NCI-H2029 (cell line): ENCODE measurements at regions not wholly inside any gene's neighbourhood (a gene's known extent, or its start where the extent isn't known, plus 50 kb on each side); places are given as distances from the start of the nearest gene placed in this dataset.

Experiments used
- DNase-seq: peaks from one replicate; lab custom pipeline; 2025; lab: John Stamatoyannopoulos, UW

- no peak for DNase-seq
Observed at GRCh38 chr2:67043781-67044478, 353.2 kb upstream of the ETAA1 start.

GRCh38 chr2:67046591-67046990 is 350.5 kb upstream of the ETAA1 start:
- DNase-seq: no peak

GRCh38 chr2:67048314-67048713 is 348.8 kb upstream of the ETAA1 start:
- no peak for DNase-seq

- no peak for DNase-seq
Observed at GRCh38 chr2:67050622-67051021, 346.5 kb upstream of the ETAA1 start.

- no peak for DNase-seq
Observed at GRCh38 chr2:67054728-67055127, 342.4 kb upstream of the ETAA1 start.

GRCh38 chr2:67055387-67056304 is 341.5 kb upstream of the ETAA1 start:
- no peak for DNase-seq

GRCh38 chr2:67057123-67057522 is 340.0 kb upstream of the ETAA1 start:
- no peak for DNase-seq

DNA sequence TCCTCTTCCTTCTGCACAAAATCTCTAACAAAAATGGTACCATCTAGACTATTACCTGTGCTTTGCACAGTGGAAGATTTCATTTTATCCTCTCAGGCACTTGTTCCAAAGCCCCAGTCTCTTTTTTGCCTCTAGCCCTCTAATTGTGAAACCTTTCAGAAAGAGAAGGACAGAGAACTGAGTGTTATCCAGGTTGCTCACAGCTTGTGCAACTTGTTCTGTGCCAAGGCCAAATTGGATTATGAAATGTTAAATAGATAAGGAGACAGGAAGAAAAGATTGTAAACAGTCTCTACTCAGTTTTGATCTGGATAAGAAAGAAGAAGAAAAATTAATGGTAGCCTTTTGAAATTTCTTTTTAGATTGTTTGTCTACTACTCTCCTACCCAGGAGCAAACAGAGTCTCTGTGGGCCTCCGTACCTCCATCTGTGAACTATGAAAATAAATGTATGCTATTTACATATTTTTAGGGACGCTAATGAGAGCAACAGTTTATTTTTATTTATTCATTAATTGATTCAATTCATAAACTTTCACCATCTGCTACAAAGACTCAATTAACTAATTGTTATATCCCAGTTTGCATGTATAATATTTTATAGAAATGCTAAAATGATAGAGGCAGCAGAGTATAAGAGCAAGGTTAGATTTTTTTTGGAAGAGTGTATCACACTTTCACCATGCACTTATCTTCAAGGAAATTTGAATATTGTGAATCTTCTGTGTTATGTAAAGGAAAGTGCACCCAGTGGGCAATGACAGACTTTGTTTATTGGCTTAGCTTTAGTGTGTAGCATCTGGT is 339.0 kb upstream of the ETAA1 start:
- DNase-seq: no peak

DNA sequence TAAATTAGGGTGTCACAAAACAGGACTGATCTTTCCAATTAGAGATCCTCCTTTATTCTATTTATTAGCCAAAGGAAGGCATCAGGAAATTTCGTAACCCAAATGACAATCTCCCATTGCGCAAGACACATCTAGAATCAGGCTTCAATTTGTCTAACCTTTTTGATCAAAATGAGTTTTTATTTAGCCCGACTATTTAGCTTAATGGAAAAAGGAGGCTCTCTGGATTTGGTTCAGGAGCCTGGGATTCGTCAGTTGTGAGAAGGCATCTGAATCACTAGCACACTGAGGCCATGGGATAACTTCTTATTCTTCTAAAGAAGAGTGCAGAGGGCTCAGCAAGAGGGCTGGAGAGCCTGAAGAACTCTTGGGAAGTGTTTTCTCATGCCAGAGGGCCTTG is 332.1 kb upstream of the ETAA1 start:
- no peak for DNase-seq

DNA sequence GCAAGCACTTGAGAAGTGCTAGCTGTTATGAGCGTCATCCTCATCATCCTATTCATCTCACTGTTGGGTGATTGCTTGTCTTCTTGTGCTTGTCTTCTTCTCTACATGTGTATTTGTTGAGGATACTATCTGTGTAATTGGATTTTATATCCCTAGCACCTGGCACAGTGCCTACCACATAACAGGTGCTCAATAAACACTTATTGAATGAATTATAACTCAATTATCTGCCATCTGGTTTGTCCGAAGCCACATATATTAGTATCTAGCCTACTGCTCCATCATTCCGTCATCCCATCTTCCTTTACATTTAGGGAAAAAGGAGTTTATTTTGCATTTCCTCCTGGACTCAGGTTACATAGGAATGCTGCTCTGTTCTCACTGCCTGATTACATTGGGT is 330.4 kb upstream of the ETAA1 start:
- DNase-seq: no peak

DNA sequence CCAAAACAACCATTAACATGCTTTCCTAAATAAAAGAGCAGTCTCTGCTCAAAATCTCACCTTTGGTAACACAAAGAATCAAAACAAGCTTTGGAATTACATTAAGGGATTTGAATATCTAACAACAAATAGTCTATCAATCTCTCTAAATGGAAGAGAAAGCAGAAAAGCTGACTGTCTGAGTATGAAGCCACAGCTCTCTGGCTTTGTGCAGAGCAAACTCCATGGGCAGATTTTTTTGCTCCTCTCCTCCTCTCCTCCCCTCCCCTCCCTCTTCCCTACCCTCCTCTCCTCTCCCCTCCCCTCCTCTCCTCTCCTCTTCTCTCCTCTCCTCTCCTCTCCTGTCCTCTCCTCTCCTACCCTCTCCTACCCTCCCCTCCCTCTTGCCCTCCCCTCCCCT is 329.5 kb upstream of the ETAA1 start:
- no peak for DNase-seq

DNA sequence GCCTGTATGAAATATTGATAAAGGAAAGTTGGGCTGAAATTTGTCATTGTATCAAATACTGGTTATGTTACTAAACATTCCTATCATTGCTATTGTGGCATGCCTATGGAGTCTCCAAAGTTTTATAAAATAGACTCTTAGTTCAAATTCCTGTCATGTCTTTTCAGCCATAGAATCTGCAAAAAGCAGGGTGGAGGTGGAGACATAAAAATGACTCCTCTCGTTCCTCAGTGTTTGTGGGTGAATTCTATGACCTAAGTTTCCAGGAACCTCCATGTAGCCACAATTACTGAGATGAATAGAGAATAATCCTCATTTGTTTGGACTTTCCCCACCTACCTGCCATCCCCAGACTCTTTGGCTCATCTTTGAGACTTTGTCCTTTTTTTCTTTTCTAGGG is 326.3 kb upstream of the ETAA1 start:
- DNase-seq: no peak

DNA sequence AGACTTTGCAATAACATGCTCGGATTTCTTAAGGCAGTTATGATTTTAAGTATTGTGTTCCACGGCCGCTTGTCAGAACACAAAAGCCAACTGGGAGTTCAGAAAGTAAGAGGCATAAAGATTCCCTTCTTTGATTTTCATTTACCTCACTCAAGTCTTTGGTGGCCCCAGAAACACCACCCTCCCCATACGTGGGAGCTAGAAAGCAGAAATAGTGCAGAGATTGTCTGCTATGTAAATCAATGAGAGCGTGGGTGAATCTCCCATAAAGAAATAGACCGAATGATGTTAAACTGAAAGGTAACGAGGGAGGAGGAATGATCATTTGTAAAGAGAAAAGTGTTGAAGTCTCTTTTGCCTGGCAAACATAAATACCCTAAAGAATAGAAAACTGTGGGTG is 322.1 kb upstream of the ETAA1 start:
- DNase-seq: no peak

GRCh38 chr2:67075530-67076238 is 321.4 kb upstream of the ETAA1 start:
- DNase-seq: no peak

DNA sequence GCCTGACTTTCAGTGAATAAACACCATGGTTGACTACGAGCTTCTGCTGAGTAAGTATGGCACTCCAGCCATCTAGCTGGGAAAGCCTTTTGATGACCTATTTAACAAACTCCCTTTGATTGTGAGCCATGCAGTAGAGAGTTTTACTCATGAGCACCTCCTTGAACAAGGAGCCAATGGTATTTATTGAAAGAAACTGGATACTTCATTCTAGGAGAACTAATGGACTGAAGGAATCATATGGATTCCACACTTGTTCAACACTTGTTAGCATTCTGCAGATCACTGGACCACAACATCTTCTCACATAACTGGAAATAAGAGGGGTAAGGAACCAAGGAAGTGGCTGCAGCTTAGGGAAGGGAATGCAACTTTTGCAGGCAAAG is 320.9 kb upstream of the ETAA1 start:
- no peak for DNase-seq

DNA sequence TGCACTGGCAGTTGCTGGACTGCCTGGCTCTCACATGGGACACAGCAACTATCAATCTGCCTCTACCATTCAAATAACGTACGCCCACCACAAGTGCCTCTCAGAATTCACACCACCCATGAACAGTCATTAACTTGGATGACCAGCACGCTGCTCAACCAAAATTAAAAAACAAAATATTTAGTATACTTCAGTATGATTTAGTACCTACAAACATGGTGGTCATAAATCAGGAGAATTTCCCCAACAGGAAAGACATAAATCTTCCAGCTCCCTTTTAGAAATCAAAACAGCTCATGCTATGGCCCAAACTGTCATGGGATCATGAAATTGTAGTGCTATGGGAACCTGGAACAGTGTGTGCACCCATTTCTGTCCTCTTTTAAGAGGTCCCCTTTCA is 317.4 kb upstream of the ETAA1 start:
- no peak for DNase-seq

- DNase-seq: no peak
Observed at GRCh38 chr2:67082813-67083212, 314.3 kb upstream of the ETAA1 start.

- no peak for DNase-seq
Observed at GRCh38 chr2:67083951-67084350, 313.2 kb upstream of the ETAA1 start.

DNA sequence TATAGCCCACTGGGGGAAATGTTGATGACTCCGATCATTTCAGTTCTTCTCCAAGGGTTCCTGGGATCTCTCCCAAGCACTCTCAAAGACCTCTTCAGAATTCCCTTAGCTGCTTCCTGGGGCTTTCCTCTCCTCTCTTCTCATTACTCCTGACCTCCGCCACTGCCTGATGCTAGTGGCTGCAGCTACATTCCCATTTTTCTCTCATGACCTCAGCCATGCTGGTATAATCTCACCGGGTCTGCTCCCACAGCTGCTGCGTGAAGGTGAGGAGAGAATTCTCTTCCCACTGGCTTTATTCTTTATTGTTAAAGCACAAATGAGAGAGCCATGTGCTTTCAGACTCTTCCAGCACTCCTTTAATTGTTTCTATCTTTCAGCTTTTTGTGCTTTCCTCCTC is 312.0 kb upstream of the ETAA1 start:
- no peak for DNase-seq

GRCh38 chr2:67091681-67092080 is 305.5 kb upstream of the ETAA1 start:
- no peak for DNase-seq

- DNase-seq: no peak
Observed at GRCh38 chr2:67095121-67095520, 302.0 kb upstream of the ETAA1 start.

DNA sequence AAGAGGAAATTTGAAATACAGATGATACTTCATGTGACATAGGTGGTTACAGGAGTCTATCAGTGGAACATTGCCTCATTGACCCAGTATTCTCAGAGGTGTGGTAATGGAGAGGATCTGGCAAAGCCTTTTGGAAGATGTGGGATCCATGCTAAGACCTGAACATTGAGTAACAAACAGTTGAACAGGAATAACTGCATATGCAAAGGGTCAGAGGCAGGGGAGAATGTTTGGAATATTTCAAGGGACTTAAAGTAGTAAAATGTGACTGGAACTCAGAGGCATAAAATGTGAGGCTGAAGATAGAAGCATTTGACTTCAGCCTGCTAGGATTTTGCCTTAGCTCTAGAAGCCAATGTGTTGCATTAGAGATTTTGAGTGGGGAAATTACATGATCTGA is 300.2 kb upstream of the ETAA1 start:
- DNase-seq: no peak
